HepG2 (cell line): ENCODE measurements at regions not wholly inside any gene's neighbourhood (a gene's known extent, or its start where the extent isn't known, plus 50 kb on each side); places are given as distances from the start of the nearest gene placed in this dataset.

ENCODE experiments used
- ATAC-seq: fragments of 200-7000 bp; cut with Tn5 transposase; 3 replicates; pipeline ENCODE4 v1.9.1; 2020; ENCODE audit warnings: mild to moderate bottlenecking, moderate library complexity
- BruUV-seq: library from RNA; stranded (reverse); fragments of 400-500 nt; replicated peaks from 2 replicates; lab custom pipeline; 2021; lab: Mats Ljungman, UMichigan
- CTCF ChIA-PET: fragments of 300-600 bp; formaldehyde crosslinking; extraction: SDS; loops from one replicate; lab custom pipeline; 2021; ENCODE audit warnings: low total read pairs, inconsistent platforms, low intra/inter-chr PET ratio; lab: Yijun Ruan, JAX
- POLR2A ChIA-PET: fragments of 350-600 bp; sonication (Branson Sonifier 250); formaldehyde crosslinking; loops from one replicate; lab custom pipeline; 2020; ENCODE audit warnings: antibody characterized with exemption, inconsistent platforms; lab: Yijun Ruan, JAX
- DNase-seq: peaks from one replicate; pipeline ENCODE4 v3.0.0-alpha.2; 2015; ENCODE audit warnings: low spot score
- FAIRE-seq: peaks from 3 replicates; lab custom pipeline; 2011; peaks lifted over from hg19 to GRCh38; lab: Jason Lieb, UNC
- H2AFZ ChIP-seq: one replicate; pipeline ENCODE4 v1.6.1; 2011; ENCODE audit warnings: low read length, inconsistent platforms
- H3K27ac ChIP-seq: fragments of 300-600 bp; 3 replicates; pipeline ENCODE4 v1.8.0; 2011; ENCODE audit warnings: mixed run types, mild to moderate bottlenecking, mixed read lengths, low read length, inconsistent platforms; ENCODE audit not compliant: insufficient read depth; ENCODE audit errors: extremely low read length
- H3K27me3 ChIP-seq, 2 experiments: fragments of 200-600 bp in 1 of 2; 2 replicates in 1 of 2; 3 replicates in 1 of 2; pipeline versions ENCODE4 v1.6.0 to v1.8.0; 2011; ENCODE audit warnings: low read length in 2 of 2, mild to moderate bottlenecking in 2 of 2, moderate library complexity in 2 of 2, inconsistent platforms in 1 of 2; ENCODE audit not compliant: insufficient read depth in 2 of 2, control insufficient read depth in 1 of 2
- H3K36me3 ChIP-seq, 2 experiments: fragments of 200-600 bp in 1 of 2; replicated peaks in 1 of 2; 2 replicates in 1 of 2; 3 replicates in 1 of 2; pipeline versions ENCODE4 v1.5.1 to v1.8.0; 2011; ENCODE audit warnings: low read length in 2 of 2, inconsistent platforms in 1 of 2; ENCODE audit not compliant: insufficient read depth in 2 of 2, control insufficient read depth in 1 of 2
- H3K4me1 ChIP-seq: 2 replicates; pipeline ENCODE4 v1.5.1; 2012; ENCODE audit warnings: low read length, inconsistent platforms; ENCODE audit not compliant: insufficient read depth
- H3K4me2 ChIP-seq: 2 replicates; pipeline ENCODE4 v1.6.0; 2011; ENCODE audit warnings: low read depth, low read length, inconsistent platforms
- H3K4me3 ChIP-seq, 3 experiments: fragments of 200-600 bp in 1 of 3; sonication (generic), shearing (Covaris generic) in 1 of 3; replicated peaks in 1 of 3; 2 replicates each; pipeline ENCODE4 v1.5.1; 2011 to 2016; ENCODE audit warnings: low read length in 3 of 3, inconsistent platforms in 2 of 3, low read depth in 2 of 3, mild to moderate bottlenecking in 2 of 3, control low read depth in 1 of 3, mixed read lengths in 1 of 3; ENCODE audit not compliant: insufficient read depth in 1 of 3
- H3K79me2 ChIP-seq: one replicate; pipeline ENCODE4 v1.6.1; 2011; ENCODE audit warnings: low read length, inconsistent platforms; ENCODE audit not compliant: insufficient read depth
- H3K9ac ChIP-seq: 2 replicates; pipeline ENCODE4 v1.6.0; 2011; ENCODE audit warnings: mild to moderate bottlenecking, low read depth, low read length, inconsistent platforms; ENCODE audit not compliant: insufficient read depth
- H3K9me3 ChIP-seq: 2 replicates; pipeline ENCODE4 v1.5.1; 2012; ENCODE audit warnings: mild to moderate bottlenecking, low read length
- H4K20me1 ChIP-seq: 2 replicates; pipeline ENCODE4 v1.6.0; 2011; ENCODE audit warnings: inconsistent platforms, mild to moderate bottlenecking, low read length, moderate library complexity; ENCODE audit not compliant: insufficient read depth
- CREB1 ChIP-seq, 2 experiments: fragments of 450-650 bp in 1 of 2; IDR thresholded peaks; 2 replicates each; pipeline ENCODE4 v1.6.1; 2016 to 2017; ENCODE audit warnings: control low read depth in 1 of 2, mild to moderate bottlenecking in 1 of 2, missing compliant biosample characterization in 1 of 2, missing genetic modification characterization in 1 of 2
- HMGXB3 ChIP-seq: sonication (generic); formaldehyde crosslinking; IDR thresholded peaks from 2 replicates; pipeline ENCODE4 v1.4.0; 2020; ENCODE audit warnings: missing genetic modification reagents, borderline replicate concordance
- SMC3 ChIP-seq: IDR thresholded peaks from 2 replicates; pipeline ENCODE4 v1.6.1; 2011; ENCODE audit warnings: low read length, improper control_type of control experiment
- SP2 ChIP-seq: sonication (generic); formaldehyde crosslinking; IDR thresholded peaks from 2 replicates; pipeline ENCODE4 v1.5.1; 2020; ENCODE audit warnings: mild to moderate bottlenecking, missing genetic modification reagents
- SP5 ChIP-seq: IDR thresholded peaks from 2 replicates; pipeline ENCODE4 v1.6.1; 2016; ENCODE audit warnings: low read depth, borderline replicate concordance
- ZFP90 ChIP-seq: sonication (generic); formaldehyde crosslinking; IDR thresholded peaks from 2 replicates; pipeline ENCODE4 v1.8.0; 2022; ENCODE audit warnings: missing genetic modification reagents, mild to moderate bottlenecking, inconsistent platforms, borderline replicate concordance
- ZNF225 ChIP-seq: sonication (generic); formaldehyde crosslinking; IDR thresholded peaks from 2 replicates; pipeline ENCODE4 v1.4.0; 2020; ENCODE audit warnings: mild to moderate bottlenecking, missing genetic modification reagents
- ZNF276 ChIP-seq: sonication (generic); formaldehyde crosslinking; IDR thresholded peaks from 2 replicates; pipeline ENCODE4 v1.4.0; 2020; ENCODE audit warnings: mild to moderate bottlenecking, low read depth, missing genetic modification reagents
- ZNF414 ChIP-seq: sonication (generic); formaldehyde crosslinking; IDR thresholded peaks from 2 replicates; pipeline ENCODE4 v1.5.0; 2020; ENCODE audit warnings: missing genetic modification reagents
- WGBS: methylation state at CpG from one replicate; pipeline ENCODE4 v1.1.6; 2017; ENCODE audit warnings: low lambda C conversion rate; 5-methylcytosine and 5-hydroxymethylcytosine counted together
- in situ Hi-C: cut with HindIII; loops from 2 replicates; pipeline ENCODE4 v1.10.0; 2017; ENCODE audit warnings: low pct_unique_long_range_greater_than_20kb; ENCODE audit not compliant: extremely low pct_ligation_motif_present
- intact Hi-C: fragments of 100-400 bp; cut with micrococcal nuclease; formaldehyde crosslinking; loops from one replicate; pipeline ENCODE4 v1.10.0; 2022; ENCODE audit not compliant: unreplicated experiment

GRCh38 chr5:173455599-173455957 is 127.4 kb upstream of the STC2 start:
- intact Hi-C loops (loop anchor here (10.0 kb wide), 1 partner anchor 119 kb away; no protein-coding TSS in a partner anchor), in situ Hi-C loops (no loop called here)
- Histone ChIP-seq H3K9ac (no peak overlapping the region), H3K4me1 (no peaks in the 10 kb centered on the region), H3K36me3 (no peaks in the 10 kb centered on the region), H3K27me3 (no peaks in the 10 kb centered on the region; a peak in 1 of 5 replicates), H3K4me2 (no peak overlapping the region), H3K79me2 (no peaks in the 10 kb centered on the region), H4K20me1 (no peaks in the 10 kb centered on the region), H2AFZ (no peak overlapping the region), H3K9me3 (no peaks in the 10 kb centered on the region), H3K4me3 (no peak overlapping the region), H3K27ac (no peak overlapping the region)
- DNase-seq (no peak), FAIRE-seq (no peak), ATAC-seq (no peak)
- no TSS peak for BruUV-seq
- no peak for TF ChIP-seq ZNF225 (CRISPR knock-in tag)
- no peak for TF ChIP-seq SMC3
- TF ChIP-seq ZNF276: no peak
- 23% methylated on average over 4 of the region's 4 CpGs for WGBS
- ChIA-PET CTCF (no interaction called here), POLR2A (interaction anchor here (0.8 kb wide), 1 partner anchor 127 kb away, joined by 3 read pairs; the partner anchor contains the start of gene STC2)

GRCh38 chr5:173454736-173455598 is 126.8 kb upstream of the STC2 start:
- Histone ChIP-seq H3K27ac (no peak overlapping the region), H3K4me1 (no peaks in the 10 kb centered on the region), H3K9me3 (no peaks in the 10 kb centered on the region), H4K20me1 (no peaks in the 10 kb centered on the region), H3K27me3 (no peaks in the 10 kb centered on the region; a peak in 1 of 5 replicates), H3K4me3 (no peak overlapping the region), H3K36me3 (no peaks in the 10 kb centered on the region), H3K9ac (no peak overlapping the region), H3K79me2 (no peaks in the 10 kb centered on the region), H2AFZ (no peak overlapping the region), H3K4me2 (no peak overlapping the region)
- ATAC-seq (no peak), DNase-seq (peak; percentile 62), FAIRE-seq (no peak)
- TSS peak; percentile 79 for BruUV-seq
- ChIA-PET POLR2A (interaction anchor here (0.8 kb wide), 1 partner anchor 127 kb away, joined by 3 read pairs; the partner anchor contains the start of gene STC2), CTCF (no interaction called here)
- in situ Hi-C loops (no loop called here), intact Hi-C loops (loop anchor here (10.0 kb wide), 1 partner anchor 120 kb away; no protein-coding TSS in a partner anchor)
- 15% methylated on average over 8 of the region's 10 CpGs for WGBS
- no peak for TF ChIP-seq ZNF414 (CRISPR knock-in tag)
- no peak for TF ChIP-seq ZFP90 (CRISPR knock-in tag)
- TF ChIP-seq SP5 (CRISPR knock-in tag): no peak
- 0 out of 2 replicates have a peak, but pooled peaks have one; percentile 2 for TF ChIP-seq CREB1 (IDR thresholded peaks at IDR 0.05)
- TF ChIP-seq CREB1 (CRISPR knock-in tag; IDR thresholded peaks at IDR 0.05): no peak
- TF ChIP-seq SP2 (CRISPR knock-in tag): no peak
- peak; percentile 78; the same call in 1 of the 2 replicates for TF ChIP-seq HMGXB3 (CRISPR knock-in tag)
